ENCODE measurements at regions not wholly inside any gene's neighbourhood (a gene's known extent, or its start where the extent isn't known, plus 50 kb on each side); places are given as distances from the start of the nearest gene placed in this dataset.
"Not testable (repeated sequence)": the region's sequence is repeated elsewhere in the genome, so short reads cannot be mapped to it uniquely, and the experiment has no call there.

DNA sequence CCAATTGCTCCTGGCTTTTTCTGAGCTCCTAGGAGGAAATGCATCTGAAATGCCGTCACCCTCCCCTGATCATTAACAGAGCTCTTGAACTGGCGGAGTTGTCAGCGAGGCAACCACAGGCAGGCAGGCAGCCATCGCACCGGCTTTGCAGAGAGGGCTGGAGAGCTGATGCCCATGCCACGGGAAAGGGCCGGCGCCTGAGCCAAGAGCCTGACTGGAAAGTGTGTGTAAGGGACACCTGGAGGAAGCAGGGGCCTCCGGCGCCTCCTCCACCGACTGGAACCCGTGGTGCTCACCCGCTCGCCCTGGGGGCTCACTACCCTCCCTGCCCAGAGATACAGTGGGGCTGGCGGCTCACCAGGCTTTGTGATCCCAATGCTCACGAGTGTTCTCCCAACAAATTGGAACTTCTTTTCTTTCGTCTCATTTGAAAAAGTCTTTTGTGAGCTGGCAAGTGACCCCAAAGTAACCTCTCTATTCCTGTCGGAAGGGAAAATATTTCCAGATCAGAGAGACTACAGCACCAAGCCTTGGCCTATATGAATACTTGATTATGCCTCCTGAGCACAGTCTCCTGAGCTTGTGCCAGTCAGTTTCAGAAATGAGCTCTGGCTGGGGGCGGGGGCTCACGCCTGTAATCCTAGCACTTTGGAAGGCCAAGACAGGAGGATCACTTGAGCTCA, 97.7 kb upstream of the SLC25A33 start:
- peak; percentile 48 for DNase-seq

DNA sequence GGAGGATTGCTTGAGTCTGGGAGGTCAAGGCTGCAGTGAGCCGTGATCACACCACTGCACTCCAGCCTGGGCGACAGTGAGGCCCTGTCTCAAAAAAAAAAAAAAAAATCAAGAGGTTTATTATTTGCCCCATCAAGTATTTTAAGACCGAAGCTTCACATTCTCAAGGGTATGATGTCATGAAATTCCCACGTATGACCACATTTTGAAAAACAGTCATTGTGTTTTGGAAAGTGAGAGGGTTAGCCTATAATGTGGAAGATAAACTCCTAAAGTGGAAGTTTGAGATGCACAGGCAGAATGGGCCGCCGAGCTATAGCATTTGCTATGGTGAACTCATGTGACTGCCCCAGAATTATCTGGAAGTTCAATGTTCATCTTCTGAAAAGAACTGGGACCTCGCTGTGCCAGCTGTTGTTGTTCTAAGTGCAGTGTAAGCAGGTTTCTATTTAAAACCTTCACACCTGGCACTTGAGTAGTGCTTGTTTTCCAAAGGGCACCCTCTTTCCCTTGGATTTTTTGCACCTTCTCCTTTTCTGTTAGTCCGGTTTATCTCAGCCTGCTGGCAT, 96.9 kb upstream of the SLC25A33 start:
- DNase-seq, result no peak

DNA sequence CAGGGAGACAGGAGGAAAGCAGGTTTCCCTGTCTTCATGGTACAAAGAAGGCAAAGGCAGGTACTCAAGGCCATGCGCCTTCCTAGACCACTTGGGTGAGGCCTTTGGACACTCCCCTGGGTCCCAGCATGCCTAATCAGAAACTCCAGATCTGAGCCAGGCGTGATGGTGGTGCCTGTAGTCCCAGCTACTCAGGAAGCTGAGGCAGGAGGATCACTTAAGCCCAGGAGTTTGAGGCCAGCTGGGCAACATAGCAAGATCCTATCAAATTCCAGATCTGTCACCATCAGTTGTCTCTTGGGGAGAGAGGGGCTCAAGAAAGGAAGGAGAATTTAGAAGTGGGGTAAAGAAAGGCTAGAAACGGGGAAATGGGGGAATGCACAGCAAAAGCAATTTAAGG, 96.3 kb upstream of the SLC25A33 start:
- DNase-seq, result no peak

DNA sequence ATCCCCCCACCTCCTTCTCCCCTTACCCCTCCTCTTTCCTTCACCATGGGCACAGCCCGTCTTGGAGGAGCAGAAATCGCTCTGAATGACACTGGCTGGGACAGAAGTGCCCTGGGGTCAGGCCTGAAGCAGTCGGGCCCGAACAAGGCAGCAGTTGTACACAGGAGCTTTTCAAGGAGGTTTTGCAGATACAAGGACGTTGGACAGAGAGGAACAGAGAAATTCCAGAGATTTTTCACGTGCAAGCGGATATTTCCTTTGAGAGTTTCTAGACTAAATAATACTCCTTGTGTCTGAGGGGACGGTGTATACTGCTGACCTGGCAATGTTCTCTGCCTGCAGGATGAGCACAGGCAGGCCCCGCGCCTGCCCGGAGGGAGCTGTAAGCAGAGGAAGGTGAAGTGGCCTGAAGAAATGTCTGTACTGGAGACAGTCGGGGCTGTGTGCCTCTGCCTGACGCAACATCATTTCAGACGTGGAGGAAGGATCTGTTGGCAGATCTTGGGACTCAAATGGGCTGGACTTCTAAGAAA, 95.3 kb upstream of the SLC25A33 start:
- no peak for DNase-seq

DNA sequence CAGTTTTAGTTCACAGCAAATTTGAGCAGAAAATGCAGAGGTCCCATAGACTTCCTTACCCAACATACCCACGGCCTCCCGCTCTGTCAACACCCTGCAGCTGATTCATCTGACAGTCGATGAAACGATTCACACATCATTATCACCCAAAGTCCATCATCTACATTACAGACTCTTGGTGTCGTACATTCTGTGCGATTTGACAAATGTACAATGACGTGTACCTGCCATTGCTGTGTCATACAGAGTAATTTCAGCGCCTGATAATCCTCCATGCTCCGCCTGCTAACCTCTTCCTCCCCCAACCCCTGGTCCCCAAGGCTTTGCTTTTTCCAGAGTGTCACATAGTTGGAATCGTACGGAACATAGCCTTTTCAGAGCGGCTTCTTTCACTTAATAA, 94.7 kb upstream of the SLC25A33 start:
- no peak for DNase-seq

DNA sequence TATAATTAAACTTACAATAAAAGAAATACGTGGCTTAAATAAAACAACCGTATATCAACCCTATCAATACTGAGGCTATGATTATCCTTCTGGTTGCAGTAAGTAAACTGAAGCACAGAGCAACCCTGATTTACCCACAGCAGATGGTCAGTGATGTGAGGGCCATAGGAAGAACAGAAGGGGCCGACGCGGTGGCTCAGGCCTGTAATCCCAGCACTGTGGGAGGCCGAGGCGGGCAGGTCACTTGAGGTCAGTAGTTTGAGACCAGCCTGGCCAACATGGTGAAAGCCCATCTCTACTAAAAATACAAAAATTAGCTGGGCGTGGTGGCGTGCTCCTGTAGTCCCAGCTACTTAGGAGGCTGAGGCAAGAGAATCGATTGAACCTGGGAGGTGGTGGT, 94.2 kb upstream of the SLC25A33 start:
- not testable (repeated sequence) for DNase-seq

DNA sequence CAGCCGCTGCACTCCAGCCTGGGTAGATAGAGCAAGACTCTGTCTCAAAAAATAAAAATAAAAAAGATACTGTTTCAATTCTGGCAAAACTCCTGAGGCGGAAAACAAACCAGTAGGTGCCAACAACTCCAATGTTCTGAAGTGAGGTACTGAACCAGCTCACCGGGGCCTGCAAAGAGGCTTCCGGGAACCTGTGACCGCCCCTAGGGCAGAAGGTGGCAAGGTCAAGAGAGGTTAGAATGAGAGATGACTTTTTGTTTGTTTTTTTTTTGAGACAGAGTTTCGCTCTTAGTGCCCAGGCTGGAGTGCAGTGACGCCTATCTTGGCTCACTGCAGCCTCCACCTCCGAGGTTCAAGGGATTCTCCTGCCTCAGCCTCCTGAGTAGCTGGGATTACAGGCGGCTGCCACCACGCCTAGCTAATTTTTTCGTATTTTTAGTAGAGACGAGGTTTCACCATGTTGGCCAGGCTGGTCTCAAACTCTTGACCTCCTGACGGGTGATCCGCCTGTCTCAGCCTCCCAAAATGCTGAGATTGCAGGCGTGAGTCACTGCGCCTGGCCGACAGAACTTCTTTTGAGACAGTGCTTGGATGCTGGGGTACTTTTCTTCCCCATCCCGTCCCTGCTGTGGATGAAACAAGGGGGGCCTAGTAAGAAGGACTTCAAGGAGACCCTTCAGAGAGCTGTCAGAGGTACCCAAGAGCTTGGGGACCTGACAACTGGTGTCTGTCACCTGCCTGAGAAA, 91.9 kb upstream of the SLC25A33 start:
- DNase-seq, result no peak

DNA sequence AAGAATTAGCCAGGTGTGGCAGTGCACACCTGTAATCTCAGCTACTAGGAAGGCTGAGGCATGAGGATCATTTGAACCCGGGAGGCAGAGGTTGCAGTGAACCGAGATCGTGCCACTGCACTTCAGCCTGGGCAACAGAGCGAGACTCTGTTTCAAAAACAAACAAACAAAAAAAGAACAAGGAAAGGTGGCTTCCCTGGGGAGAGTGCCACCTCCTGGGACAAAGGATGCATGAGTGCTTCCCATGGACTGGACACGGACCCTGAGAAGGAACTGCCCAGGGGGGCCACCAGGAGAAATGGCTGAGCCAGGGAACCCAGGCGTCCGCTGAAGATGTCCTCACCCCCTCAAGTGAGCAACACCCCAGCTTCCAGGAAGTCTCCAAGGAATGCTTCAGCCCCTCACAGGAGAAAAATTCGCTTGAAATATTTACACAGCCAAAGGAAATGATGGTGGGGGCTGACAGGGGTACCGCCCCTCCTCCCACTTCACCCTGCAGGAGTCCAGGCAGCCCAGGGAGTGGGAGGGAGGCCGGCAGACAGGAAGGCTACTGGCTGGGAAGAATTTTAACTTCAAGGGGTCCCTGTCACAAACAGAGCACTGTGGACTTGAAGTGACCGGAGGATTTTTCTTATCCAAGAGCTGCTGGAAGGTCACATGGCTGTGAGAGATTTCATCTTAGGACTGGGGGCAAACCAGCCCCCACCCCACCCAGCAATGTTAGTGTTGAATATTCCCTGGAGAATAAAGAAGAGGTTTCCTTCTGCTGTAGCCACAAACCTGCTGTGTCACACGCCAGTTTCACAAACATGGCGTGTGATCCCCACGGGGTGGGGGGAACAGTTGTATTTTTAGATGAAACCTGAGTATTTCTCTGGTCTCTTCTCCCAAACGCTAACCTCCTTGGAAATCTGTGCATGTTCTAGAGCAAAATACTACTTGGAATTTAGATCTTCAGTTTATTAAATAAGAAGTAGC, 90.8 kb upstream of the SLC25A33 start:
- no peak for DNase-seq

DNA sequence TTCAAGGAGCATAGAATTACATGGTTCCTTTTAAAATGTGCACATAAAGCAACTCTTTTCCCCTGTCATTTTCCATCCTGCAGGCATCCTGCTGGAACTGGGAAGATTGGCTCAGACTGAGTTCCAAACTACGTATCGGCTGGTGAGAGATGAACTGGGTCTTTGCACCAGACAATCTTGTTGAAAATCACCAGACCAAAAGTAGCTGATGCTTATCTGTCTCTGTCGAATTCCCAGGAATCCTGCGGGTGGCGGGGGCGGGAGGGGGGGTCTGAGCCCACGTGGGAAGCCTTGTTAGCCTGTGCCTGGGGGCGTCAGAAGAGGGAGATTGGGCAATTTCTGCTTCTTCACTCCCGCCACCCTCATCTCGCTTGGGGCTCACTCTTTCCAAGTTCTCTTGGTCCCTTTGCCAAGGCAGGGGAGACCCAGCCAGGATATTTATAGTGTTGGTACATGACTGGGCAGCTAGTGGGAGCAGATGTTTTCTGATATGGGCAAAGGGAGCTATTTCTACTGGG, 90.1 kb upstream of the SLC25A33 start:
- peak; percentile 6 for DNase-seq

DNA sequence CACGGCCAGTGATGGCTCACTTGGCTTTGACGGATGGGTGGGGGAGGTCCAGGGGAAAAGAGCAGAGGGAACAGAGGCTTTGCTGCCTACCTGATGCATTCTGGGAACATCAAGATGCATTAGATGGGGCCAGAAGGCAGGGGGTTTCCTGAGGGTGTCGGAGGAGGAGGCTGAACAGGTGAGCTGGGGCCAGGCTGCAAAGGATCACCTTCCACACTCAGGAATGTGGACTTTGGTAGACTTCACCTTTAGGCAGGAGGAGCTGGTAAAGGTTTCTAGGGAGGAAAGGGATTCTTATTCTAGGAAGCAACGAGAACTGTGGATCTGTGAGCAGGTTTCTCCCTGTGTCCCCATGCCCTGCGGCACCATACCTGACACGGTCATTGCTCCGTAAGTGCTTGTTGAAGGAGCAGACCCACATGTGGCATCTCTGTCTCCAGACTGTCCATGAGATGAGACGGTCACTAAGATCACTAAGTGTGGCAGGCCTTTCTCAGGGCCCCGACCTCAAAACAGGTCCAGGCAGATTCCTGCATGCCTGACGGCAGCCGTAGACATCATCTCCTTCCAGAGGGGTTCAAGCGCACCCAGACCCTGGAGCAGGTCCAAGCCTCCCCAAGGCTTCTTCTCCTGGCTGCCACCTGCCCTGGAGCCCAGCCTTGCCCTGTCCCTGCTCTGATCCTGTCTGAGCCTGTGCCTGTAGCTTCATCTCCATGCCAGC, 89.1 kb upstream of the SLC25A33 start:
- no peak for DNase-seq

DNA sequence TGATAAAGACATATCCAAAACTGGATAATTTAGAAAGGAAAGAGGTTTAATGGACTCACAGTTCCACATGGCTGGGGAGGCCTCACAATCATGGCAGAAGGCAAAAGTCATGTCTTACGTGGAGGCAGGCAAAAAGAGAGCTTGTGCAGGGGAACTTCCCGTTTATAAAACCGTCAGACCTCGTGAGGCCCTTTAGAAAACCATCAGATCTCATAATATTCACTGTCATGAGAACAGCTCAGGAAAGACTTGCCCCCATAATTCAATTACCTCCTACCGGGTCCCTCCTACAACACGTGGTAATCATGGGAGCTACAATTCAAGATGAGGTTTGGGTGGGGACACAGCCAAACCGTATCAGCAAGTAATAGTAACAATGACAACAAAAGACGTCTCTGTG, 88.2 kb upstream of the SLC25A33 start:
- no peak for DNase-seq

DNA sequence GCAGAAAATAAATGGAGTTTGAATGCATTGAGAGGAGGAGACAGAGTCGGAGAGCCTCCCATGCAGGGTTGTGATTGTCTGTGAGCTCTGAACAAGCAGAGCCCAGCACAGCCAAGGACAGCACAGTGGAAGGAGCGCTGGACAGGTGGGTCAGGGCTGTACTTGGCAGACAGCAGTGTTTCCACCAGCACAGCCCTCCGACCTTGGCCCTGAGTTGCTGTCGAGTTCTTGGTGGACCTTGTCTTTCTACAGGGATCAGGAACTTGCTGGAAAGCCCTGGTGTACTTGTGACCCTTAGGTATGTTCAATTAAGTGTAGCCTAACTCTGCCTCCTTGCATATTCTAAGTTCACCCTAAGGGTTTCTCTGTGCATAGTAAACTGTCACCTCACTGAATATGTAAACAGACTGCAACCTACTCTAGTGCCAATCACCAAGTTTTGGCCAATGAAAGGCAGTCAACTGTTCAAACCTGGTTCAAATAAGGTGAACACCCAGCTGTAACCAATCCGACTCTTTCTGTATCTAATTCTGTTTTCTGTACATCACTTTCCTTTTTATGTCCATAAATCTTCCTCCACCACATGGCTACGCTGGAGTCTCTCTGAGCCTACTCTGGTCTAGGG, 86.6 kb upstream of the SLC25A33 start:
- no peak for DNase-seq

DNA sequence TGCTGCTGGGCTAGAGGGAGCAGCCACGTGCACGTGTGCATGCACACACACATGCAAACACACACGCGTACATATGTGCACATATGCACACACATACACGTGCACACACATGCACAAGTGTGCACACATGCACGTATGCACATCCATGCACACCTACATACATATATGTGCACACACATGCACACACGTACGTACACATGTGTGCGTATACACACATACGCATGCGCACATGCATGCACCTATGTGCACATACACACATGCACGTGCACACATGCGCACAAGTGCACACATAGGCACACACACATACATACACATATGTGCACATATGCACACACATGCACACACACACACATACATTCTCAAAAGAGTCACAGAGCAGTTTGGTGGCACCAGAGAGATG, 85.9 kb upstream of the SLC25A33 start:
- no peak for DNase-seq

DNA sequence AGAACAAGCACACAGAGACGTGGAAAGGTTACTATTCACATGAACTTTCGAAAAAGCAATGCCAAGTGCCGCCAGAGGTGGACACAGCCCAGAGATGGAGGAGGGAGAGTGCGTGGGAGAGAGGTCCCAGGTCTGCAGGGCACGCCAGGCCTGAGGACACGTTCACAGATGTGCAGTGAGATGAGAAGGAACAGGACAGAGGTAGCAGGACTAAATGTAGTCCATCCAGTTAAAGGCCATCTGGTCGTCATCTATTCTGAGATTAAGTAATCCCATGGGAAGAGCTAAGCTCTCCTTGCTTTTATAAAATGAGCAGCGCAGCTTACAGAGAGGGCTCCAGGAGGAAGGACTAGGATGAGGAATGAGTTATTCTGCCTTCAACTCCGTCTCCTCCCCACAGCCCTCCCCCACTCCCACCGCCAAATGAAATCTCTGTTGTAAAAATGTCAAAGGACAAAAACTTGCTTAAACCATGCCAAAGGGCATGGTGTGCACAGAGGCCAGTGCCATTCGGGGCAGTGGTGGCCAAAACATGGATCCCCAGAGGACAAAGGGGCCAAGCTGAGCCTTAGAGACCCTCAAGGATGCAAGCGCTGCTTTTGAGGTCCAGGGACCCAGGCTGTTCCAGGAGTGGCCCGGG, 85.4 kb upstream of the SLC25A33 start:
- DNase-seq, result no peak

DNA sequence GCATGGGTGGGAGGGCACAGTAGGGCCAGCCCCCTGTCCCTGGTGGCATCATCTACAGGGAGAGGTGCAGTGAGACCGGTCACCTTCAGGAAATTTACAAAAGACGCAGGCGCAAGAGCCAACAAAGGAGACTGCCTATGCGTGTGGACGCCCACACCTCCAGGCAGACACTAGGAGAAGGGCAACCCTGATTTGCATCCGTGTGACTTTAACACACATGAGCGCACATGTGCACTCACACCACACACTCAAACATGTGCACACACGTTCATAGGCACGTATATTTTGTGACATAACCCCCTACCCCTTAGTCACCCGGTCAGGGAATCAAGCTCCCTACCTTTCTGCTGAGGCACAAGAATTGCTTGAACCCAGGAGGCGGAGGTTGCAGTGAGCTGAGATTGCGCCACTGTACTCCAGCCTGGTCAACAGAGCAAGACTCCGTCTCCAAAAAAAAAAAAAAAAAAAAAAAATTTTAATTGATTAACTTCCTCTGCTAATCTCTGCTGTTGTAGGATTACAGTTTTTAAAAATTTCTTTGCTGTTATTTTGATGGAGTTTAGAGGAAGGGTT, 84.7 kb upstream of the SLC25A33 start:
- no peak for DNase-seq

DNA sequence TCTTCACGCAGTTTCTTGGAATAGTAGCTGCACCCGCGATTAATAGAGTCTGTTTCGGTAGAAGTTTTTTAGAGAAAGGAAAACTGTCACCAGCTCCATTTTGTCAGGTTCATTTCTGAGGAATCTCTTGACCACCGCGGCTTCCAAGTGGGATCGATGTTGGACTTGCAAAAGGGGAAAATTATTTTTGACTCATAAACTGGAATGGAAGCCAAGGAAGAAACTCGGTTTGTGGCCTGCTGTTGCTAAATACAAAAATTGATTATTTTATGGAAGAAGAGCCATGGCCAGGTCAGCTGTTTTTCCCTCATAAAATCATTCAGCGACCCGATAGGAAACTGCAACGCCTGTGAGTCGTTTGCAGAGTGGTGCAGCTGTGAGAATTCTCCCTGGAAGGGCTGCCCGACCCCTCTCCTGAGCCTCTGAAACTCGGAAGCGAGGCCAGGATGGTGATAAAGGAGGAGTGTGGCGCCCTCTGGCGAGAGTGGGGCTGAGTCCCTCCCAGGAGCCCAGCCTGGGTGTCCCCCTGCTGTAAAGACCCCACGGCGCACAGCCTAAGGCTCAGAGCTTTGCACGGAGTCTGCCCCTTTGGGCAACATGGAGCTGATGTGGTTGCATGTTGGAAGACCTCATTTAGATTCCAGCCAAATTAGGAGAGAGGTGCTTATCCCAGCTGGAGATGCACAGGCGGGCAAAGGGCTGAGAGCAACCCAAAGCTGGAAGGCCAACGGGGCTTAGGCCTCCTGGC, 83.6 kb upstream of the SLC25A33 start:
- DNase-seq, result peak; percentile 50

DNA sequence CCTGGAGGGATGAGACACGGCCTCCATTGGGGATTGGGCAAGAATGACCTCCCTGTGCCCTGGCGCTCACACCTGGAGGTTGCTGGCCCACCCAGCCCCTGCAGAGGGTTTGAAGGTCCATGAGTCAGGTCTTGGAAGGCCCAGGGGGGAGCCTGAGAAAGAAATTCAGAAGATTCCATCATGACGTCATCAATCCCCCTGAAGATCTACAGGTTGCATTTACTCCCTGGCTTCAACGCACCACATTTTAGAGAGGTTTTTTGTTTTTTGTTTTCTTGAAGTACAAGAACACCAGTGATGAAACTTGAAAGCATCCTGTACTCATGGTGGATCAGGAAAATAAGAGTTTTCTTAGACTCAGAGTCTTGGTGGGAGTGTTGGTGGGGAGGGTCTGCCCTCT, 82.4 kb upstream of the SLC25A33 start:
- no peak for DNase-seq

DNA sequence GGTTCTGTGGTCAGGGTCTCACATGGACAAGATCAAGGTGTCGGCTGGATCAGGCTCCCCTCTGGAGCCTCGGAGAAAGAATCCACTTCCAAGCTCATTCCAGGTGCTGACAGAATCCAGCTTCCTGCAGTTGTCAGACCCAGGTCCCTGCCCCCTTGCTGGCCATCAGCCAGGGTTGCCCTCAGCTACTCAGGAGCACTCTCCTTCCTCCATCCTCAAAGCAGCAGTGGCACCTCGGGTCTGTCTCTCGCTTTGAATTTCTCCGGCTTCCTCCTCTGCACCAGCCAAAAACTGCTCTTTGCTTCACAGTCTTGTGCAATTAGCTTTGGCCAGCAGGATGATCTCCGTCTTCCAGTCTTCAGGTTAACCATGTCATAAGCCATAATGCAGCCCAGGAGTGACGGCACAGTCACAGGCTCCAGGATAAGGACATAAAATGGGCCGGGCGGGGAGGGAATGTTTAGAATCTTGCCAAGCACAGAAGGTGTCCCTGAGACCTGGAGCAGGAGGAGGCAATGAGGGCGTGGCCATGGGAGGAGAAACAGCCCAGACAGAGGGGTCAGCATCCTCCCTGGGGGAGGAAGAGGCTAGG, 79.4 kb upstream of the SLC25A33 start:
- DNase-seq, result no peak

DNA sequence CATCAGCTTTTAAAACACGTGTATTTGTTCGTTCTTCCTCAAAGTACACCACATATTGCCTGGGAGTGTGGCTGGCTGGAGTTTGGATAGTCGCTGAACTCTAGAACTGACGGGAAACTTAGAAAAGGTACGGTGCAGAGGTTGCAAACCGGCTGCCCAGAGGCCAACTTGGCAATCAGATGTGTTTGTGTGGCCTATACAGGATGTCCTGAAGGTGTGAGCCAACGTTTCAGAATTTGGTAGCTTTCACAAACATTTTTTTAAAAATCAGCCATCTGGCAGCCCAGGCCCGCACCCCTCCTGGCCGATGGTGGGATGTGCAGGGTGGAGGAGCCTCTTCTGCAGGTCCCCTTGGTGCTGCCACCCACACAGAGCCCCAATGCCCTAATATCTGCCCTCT, 73.6 kb upstream of the SLC25A33 start:
- no peak for DNase-seq
